Stimulated activated CD8-positive, alpha-beta memory T cell treated with anti-CD3 and anti-CD28 coated beads, Interleukin-7, amount 100 ng/mL, for 48 hours (primary cell): ENCODE measurements at regions not wholly inside any gene's neighbourhood (a gene's known extent, or its start where the extent isn't known, plus 50 kb on each side); places are given as distances from the start of the nearest gene placed in this dataset.
"Not testable (repeated sequence)": the region's sequence is repeated elsewhere in the genome, so short reads cannot be mapped to it uniquely, and the experiment has no call there.

ENCODE experiments used
- DNase-seq, 2 donors: peaks; one replicate each; pipeline ENCODE4 v3.0.0-alpha.2; 2020; ENCODE audit warnings: low read depth in 1 of 2; ENCODE audit errors: extremely low read depth in 1 of 2

GRCh38 chr4:115678425-115678941, 565.1 kb upstream of the NDST4 start:
- DNase-seq, result no peak

GRCh38 chr4:115675719-115676118, 562.3 kb upstream of the NDST4 start:
- DNase-seq, result no peak

GRCh38 chr4:115674485-115674884, 561.1 kb upstream of the NDST4 start:
- DNase-seq, result no peak

GRCh38 chr4:115671581-115671980, 558.2 kb upstream of the NDST4 start:
- no peak for DNase-seq

- no peak for DNase-seq
These were observed 557.5 kb upstream of the NDST4 start for GRCh38 chr4:115670930-115671329.

GRCh38 chr4:115668396-115668795, 555.0 kb upstream of the NDST4 start:
- DNase-seq, result no peak

GRCh38 chr4:115664285-115664684, 550.9 kb upstream of the NDST4 start:
- DNase-seq, result no peak

GRCh38 chr4:115660465-115660864, 547.0 kb upstream of the NDST4 start:
- no peak for DNase-seq

GRCh38 chr4:115657991-115658650, 544.7 kb upstream of the NDST4 start:
- no peak for DNase-seq

GRCh38 chr4:115655626-115656025, 542.2 kb upstream of the NDST4 start:
- no peak for DNase-seq

GRCh38 chr4:115648786-115649185, 535.4 kb upstream of the NDST4 start:
- DNase-seq, result no peak

GRCh38 chr4:115629270-115629669, 515.9 kb upstream of the NDST4 start:
- no peak for DNase-seq

GRCh38 chr4:115609631-115610030, 496.2 kb upstream of the NDST4 start:
- no peak for DNase-seq

- no peak for DNase-seq
These were observed 493.9 kb upstream of the NDST4 start for GRCh38 chr4:115607311-115607710.

- DNase-seq, result no peak
These were observed 483.0 kb upstream of the NDST4 start for GRCh38 chr4:115596265-115597001.

GRCh38 chr4:115580901-115581300, 467.5 kb upstream of the NDST4 start:
- no peak for DNase-seq

GRCh38 chr4:115575851-115576250, 462.4 kb upstream of the NDST4 start:
- no peak for DNase-seq

GRCh38 chr4:115562506-115562905, 449.1 kb upstream of the NDST4 start:
- no peak for DNase-seq

GRCh38 chr4:115548123-115548522, 434.7 kb upstream of the NDST4 start:
- no peak for DNase-seq

GRCh38 chr4:115537387-115537786, 424.0 kb upstream of the NDST4 start:
- DNase-seq, result no peak

GRCh38 chr4:115529126-115529525, 415.7 kb upstream of the NDST4 start:
- DNase-seq, result no peak

GRCh38 chr4:115519476-115519875, 406.1 kb upstream of the NDST4 start:
- DNase-seq, result not testable (repeated sequence)
